Activated CD4-positive, alpha-beta T cell treated with anti-CD3 and anti-CD28 coated beads, Interleukin-2, amount 10 ng/mL, durations not matched to agents 24 days and 14 days (primary cell): ENCODE measurements at regions not wholly inside any gene's neighbourhood (a gene's known extent, or its start where the extent isn't known, plus 50 kb on each side); places are given as distances from the start of the nearest gene placed in this dataset.
"Not testable (repeated sequence)": the region's sequence is repeated elsewhere in the genome, so short reads cannot be mapped to it uniquely, and the experiment has no call there.

ENCODE experiments used
- DNase-seq: peaks from one replicate; pipeline ENCODE4 v3.0.0; 2022
- H3K27ac Mint-ChIP-seq: one replicate; pipeline ENCODE4 v1.8.0; 2022; ENCODE audit warnings: mild to moderate bottlenecking, mixed read lengths
- H3K27me3 Mint-ChIP-seq: one replicate; pipeline ENCODE4 v1.8.0; 2022; ENCODE audit warnings: mixed read lengths
- H3K36me3 Mint-ChIP-seq: one replicate; pipeline ENCODE4 v1.8.0; 2022; ENCODE audit warnings: low read depth, mild to moderate bottlenecking, mixed read lengths
- H3K4me1 Mint-ChIP-seq: one replicate; pipeline ENCODE4 v1.8.0; 2021; ENCODE audit warnings: mixed read lengths
- H3K4me3 Mint-ChIP-seq: one replicate; pipeline ENCODE4 v1.8.0; 2022; ENCODE audit warnings: mild to moderate bottlenecking, moderate library complexity, mixed read lengths
- H3K9me3 Mint-ChIP-seq: one replicate; pipeline ENCODE4 v1.8.0; 2021; ENCODE audit warnings: mixed read lengths
- intact Hi-C: fragments of 100-400 bp; cut with micrococcal nuclease; formaldehyde crosslinking; loops from one replicate; pipeline ENCODE4 v1.15.1; 2023

- Mint-ChIP-seq H3K4me1 (no peaks in the 10 kb centered on the region), H3K36me3 (no peaks in the 10 kb centered on the region), H3K9me3 (no peaks in the 10 kb centered on the region), H3K4me3 (no peak overlapping the region), H3K27ac (no peak overlapping the region), H3K27me3 (peaks cover 4% of the 10 kb centered on the region)
- DNase-seq: no peak
- intact Hi-C loops: loop anchor here (5.0 kb wide), 1 partner anchor 234 kb away; no protein-coding TSS in a partner anchor
Measured at GRCh38 chr13:76668141-76668540, 218.1 kb downstream of the KCTD12 start.

- no peaks in the 10 kb centered on the region for H3K4me1 Mint-ChIP-seq
- H3K9me3 Mint-ChIP-seq: no peaks in the 10 kb centered on the region
- DNase-seq: no peak
Measured at GRCh38 chr13:76667551-76667950, 218.7 kb downstream of the KCTD12 start.

GRCh38 chr13:76663592-76664335 is 222.4 kb downstream of the KCTD12 start:
- peaks cover 8% of the 10 kb centered on the region for H3K27me3 Mint-ChIP-seq
- no peaks in the 10 kb centered on the region for H3K4me1 Mint-ChIP-seq
- intact Hi-C loops: no loop called here
- no peak overlapping the region for H3K4me3 Mint-ChIP-seq
- no peak for DNase-seq
- no peaks in the 10 kb centered on the region for H3K36me3 Mint-ChIP-seq
- H3K9me3 Mint-ChIP-seq: no peaks in the 10 kb centered on the region
- H3K27ac Mint-ChIP-seq: no peak overlapping the region

More at GRCh38 chr13:76667551-76667950, 218.7 kb downstream of the KCTD12 start:
- Mint-ChIP-seq H3K36me3 (no peaks in the 10 kb centered on the region), H3K27ac (no peak overlapping the region), H3K4me3 (no peak overlapping the region), H3K27me3 (peaks cover 6% of the 10 kb centered on the region)
- intact Hi-C loops: loop anchor here (5.0 kb wide), 1 partner anchor 235 kb away; no protein-coding TSS in a partner anchor

GRCh38 chr13:76659074-76659473 is 227.1 kb downstream of the KCTD12 start:
- intact Hi-C loops, DNase-seq, H3K9me3 Mint-ChIP-seq: not testable (repeated sequence)

GRCh38 chr13:76656500-76656899 is 229.7 kb downstream of the KCTD12 start:
- Mint-ChIP-seq H3K4me3 (no peak overlapping the region), H3K4me1 (no peaks in the 10 kb centered on the region), H3K36me3 (no peaks in the 10 kb centered on the region), H3K27ac (no peak overlapping the region), H3K9me3 (no peaks in the 10 kb centered on the region), H3K27me3 (no peaks in the 10 kb centered on the region)
- intact Hi-C loops: no loop called here
- DNase-seq: no peak

More at GRCh38 chr13:76659074-76659473, 227.1 kb downstream of the KCTD12 start:
- H3K27ac Mint-ChIP-seq, H3K36me3 Mint-ChIP-seq, H3K27me3 Mint-ChIP-seq, H3K4me1 Mint-ChIP-seq, H3K4me3 Mint-ChIP-seq: not testable (repeated sequence)

- Mint-ChIP-seq H3K27ac (no peak overlapping the region), H3K4me1 (no peaks in the 10 kb centered on the region), H3K4me3 (no peak overlapping the region), H3K9me3 (no peaks in the 10 kb centered on the region), H3K36me3 (no peaks in the 10 kb centered on the region), H3K27me3 (no peaks in the 10 kb centered on the region)
- intact Hi-C loops: no loop called here
- no peak for DNase-seq
Measured at GRCh38 chr13:76656056-76656455, 230.1 kb downstream of the KCTD12 start.

GRCh38 chr13:76654263-76654662 is 231.9 kb downstream of the KCTD12 start:
- Mint-ChIP-seq H3K4me1 (no peaks in the 10 kb centered on the region), H3K4me3 (no peak overlapping the region), H3K27me3 (no peaks in the 10 kb centered on the region), H3K36me3 (no peaks in the 10 kb centered on the region), H3K9me3 (no peaks in the 10 kb centered on the region), H3K27ac (no peak overlapping the region)
- no peak for DNase-seq
- intact Hi-C loops: no loop called here

- Mint-ChIP-seq H3K27ac (no peak overlapping the region), H3K27me3 (no peaks in the 10 kb centered on the region), H3K4me3 (no peak overlapping the region), H3K36me3 (no peaks in the 10 kb centered on the region), H3K4me1 (no peaks in the 10 kb centered on the region), H3K9me3 (no peaks in the 10 kb centered on the region)
- intact Hi-C loops: no loop called here
- no peak for DNase-seq
Measured at GRCh38 chr13:76651286-76651685, 234.9 kb downstream of the KCTD12 start.

GRCh38 chr13:76647550-76647949 is 238.7 kb downstream of the KCTD12 start:
- H3K36me3 Mint-ChIP-seq: no peaks in the 10 kb centered on the region
- H3K27me3 Mint-ChIP-seq: no peaks in the 10 kb centered on the region
- no peak for DNase-seq
- H3K4me1 Mint-ChIP-seq: no peaks in the 10 kb centered on the region
- H3K9me3 Mint-ChIP-seq: no peaks in the 10 kb centered on the region
- no peak overlapping the region for H3K27ac Mint-ChIP-seq
- intact Hi-C loops: no loop called here
- no peak overlapping the region for H3K4me3 Mint-ChIP-seq

- intact Hi-C loops: no loop called here
- DNase-seq: no peak
- no peaks in the 10 kb centered on the region for H3K9me3 Mint-ChIP-seq
- no peaks in the 10 kb centered on the region for H3K4me1 Mint-ChIP-seq
- H3K27me3 Mint-ChIP-seq: no peaks in the 10 kb centered on the region
- H3K27ac Mint-ChIP-seq: no peak overlapping the region
- H3K36me3 Mint-ChIP-seq: no peaks in the 10 kb centered on the region
- no peak overlapping the region for H3K4me3 Mint-ChIP-seq
Measured at GRCh38 chr13:76646946-76647345, 239.3 kb downstream of the KCTD12 start.

- no peaks in the 10 kb centered on the region for H3K27me3 Mint-ChIP-seq
- no peak for DNase-seq
- intact Hi-C loops: no loop called here
- H3K9me3 Mint-ChIP-seq: no peaks in the 10 kb centered on the region
- H3K36me3 Mint-ChIP-seq: no peaks in the 10 kb centered on the region
- H3K4me3 Mint-ChIP-seq: no peak overlapping the region
- H3K27ac Mint-ChIP-seq: no peak overlapping the region
- no peaks in the 10 kb centered on the region for H3K4me1 Mint-ChIP-seq
Measured at GRCh38 chr13:76645632-76646031, 240.6 kb downstream of the KCTD12 start.

- intact Hi-C loops: no loop called here
Measured at GRCh38 chr13:76644906-76645305, 241.3 kb downstream of the KCTD12 start.

GRCh38 chr13:76643596-76643995 is 242.6 kb downstream of the KCTD12 start:
- H3K9me3 Mint-ChIP-seq: no peaks in the 10 kb centered on the region
- no peaks in the 10 kb centered on the region for H3K4me1 Mint-ChIP-seq
- no peaks in the 10 kb centered on the region for H3K36me3 Mint-ChIP-seq
- DNase-seq: no peak
- no peak overlapping the region for H3K27ac Mint-ChIP-seq
- no peaks in the 10 kb centered on the region for H3K27me3 Mint-ChIP-seq
- no peak overlapping the region for H3K4me3 Mint-ChIP-seq
- intact Hi-C loops: no loop called here

More at GRCh38 chr13:76644906-76645305, 241.3 kb downstream of the KCTD12 start:
- Mint-ChIP-seq H3K9me3 (no peaks in the 10 kb centered on the region), H3K36me3 (no peaks in the 10 kb centered on the region), H3K4me1 (no peaks in the 10 kb centered on the region), H3K27me3 (no peaks in the 10 kb centered on the region), H3K27ac (no peak overlapping the region), H3K4me3 (no peak overlapping the region)
- DNase-seq: no peak

GRCh38 chr13:76641056-76641455 is 245.1 kb downstream of the KCTD12 start:
- Mint-ChIP-seq H3K36me3 (no peaks in the 10 kb centered on the region), H3K4me1 (no peaks in the 10 kb centered on the region), H3K9me3 (no peaks in the 10 kb centered on the region), H3K27me3 (no peaks in the 10 kb centered on the region), H3K4me3 (no peak overlapping the region), H3K27ac (no peak overlapping the region)
- intact Hi-C loops: no loop called here
- DNase-seq: no peak

GRCh38 chr13:76638882-76639281 is 247.3 kb downstream of the KCTD12 start:
- intact Hi-C loops: no loop called here

More at GRCh38 chr13:76638882-76639281, 247.3 kb downstream of the KCTD12 start:
- DNase-seq: no peak
- no peak overlapping the region for H3K27ac Mint-ChIP-seq
- H3K9me3 Mint-ChIP-seq: no peaks in the 10 kb centered on the region
- no peak overlapping the region for H3K4me3 Mint-ChIP-seq
- no peaks in the 10 kb centered on the region for H3K36me3 Mint-ChIP-seq
- no peaks in the 10 kb centered on the region for H3K27me3 Mint-ChIP-seq
- H3K4me1 Mint-ChIP-seq: no peaks in the 10 kb centered on the region
